GM21825 (cell line): ENCODE measurements at regions not wholly inside any gene's neighbourhood (a gene's known extent, or its start where the extent isn't known, plus 50 kb on each side); places are given as distances from the start of the nearest gene placed in this dataset.
"Not testable (repeated sequence)": the region's sequence is repeated elsewhere in the genome, so short reads cannot be mapped to it uniquely, and the experiment has no call there.

Experiments used
- ATAC-seq: cut with Tn5 transposase; IDR thresholded peaks from one replicate; pipeline ENCODE4 v1.9.1; 2021; ENCODE audit warnings: mild to moderate bottlenecking, moderate library complexity; ENCODE audit not compliant: unreplicated experiment

GRCh38 chr1:105083611-105084010 is 1333.9 kb downstream of the AMY1C start:
- ATAC-seq = no peak

- ATAC-seq = no peak
Observed at GRCh38 chr1:105087506-105087905, 1337.8 kb downstream of the AMY1C start.

GRCh38 chr1:105088166-105088565 is 1338.5 kb downstream of the AMY1C start:
- no peak for ATAC-seq

- ATAC-seq = not testable (repeated sequence)
Observed at GRCh38 chr1:105093893-105094292, 1344.2 kb downstream of the AMY1C start.

- ATAC-seq = no peak
Observed at GRCh38 chr1:105100102-105100501, 1350.4 kb downstream of the AMY1C start.

- no peak for ATAC-seq
Observed at GRCh38 chr1:105101261-105101660, 1351.6 kb downstream of the AMY1C start.

- no peak for ATAC-seq
Observed at GRCh38 chr1:105102371-105102770, 1352.7 kb downstream of the AMY1C start.

- ATAC-seq = no peak
Observed at GRCh38 chr1:105122041-105122440, 1372.3 kb downstream of the AMY1C start.

GRCh38 chr1:105137543-105138457 is 1388.1 kb downstream of the AMY1C start:
- no peak for ATAC-seq

- no peak for ATAC-seq
Observed at GRCh38 chr1:105138458-105138893, 1388.8 kb downstream of the AMY1C start.

GRCh38 chr1:105172788-105173187 is 1423.1 kb downstream of the AMY1C start:
- ATAC-seq = no peak

- ATAC-seq = no peak
Observed at GRCh38 chr1:105180789-105181188, 1431.1 kb downstream of the AMY1C start.

- ATAC-seq = no peak
Observed at GRCh38 chr1:105204836-105205371, 1455.2 kb downstream of the AMY1C start.

GRCh38 chr1:105208581-105208980 is 1458.9 kb downstream of the AMY1C start:
- ATAC-seq = no peak

- ATAC-seq = no peak
Observed at GRCh38 chr1:105210747-105211146, 1461.0 kb downstream of the AMY1C start.

GRCh38 chr1:105231378-105231777 is 1481.7 kb downstream of the AMY1C start:
- ATAC-seq = no peak

GRCh38 chr1:105243411-105243810 is 1493.7 kb downstream of the AMY1C start:
- ATAC-seq = no peak

GRCh38 chr1:105243969-105244368 is 1494.3 kb downstream of the AMY1C start:
- no peak for ATAC-seq

GRCh38 chr1:105254906-105255305 is 1505.2 kb downstream of the AMY1C start:
- no peak for ATAC-seq

- ATAC-seq = no peak
Observed at GRCh38 chr1:105260001-105260400, 1510.3 kb downstream of the AMY1C start.

GRCh38 chr1:105270966-105271365 is 1521.3 kb downstream of the AMY1C start:
- no peak for ATAC-seq

- ATAC-seq = not testable (repeated sequence)
Observed at GRCh38 chr1:105272376-105272775, 1522.7 kb downstream of the AMY1C start.
